Body of pancreas (tissue), 4 donors: ENCODE measurements at regions not wholly inside any gene's neighbourhood (a gene's known extent, or its start where the extent isn't known, plus 50 kb on each side); places are given as distances from the start of the nearest gene placed in this dataset.

Source experiments
- POLR2A ChIP-seq, 3 donors: fragments of 450-650 bp; IDR thresholded peaks; one replicate each; pipeline ENCODE4 v1.6.1; 2016; ENCODE audit warnings: antibody characterized with exemption in 3 of 3, mild to moderate bottlenecking in 2 of 3
- TF ChIP-seq, protein P1 (sequence below), 7 experiments: fragments of 450-650 bp in 4 of 7; fragments of 200-600 bp in 3 of 7; sonication (generic) in 3 of 7; IDR thresholded peaks; one replicate each; pipeline ENCODE4 v1.5.1; 2016 to 2019; ENCODE audit warnings: antibody characterized with exemption in 7 of 7

- TF ChIP-seq, protein P1, sequence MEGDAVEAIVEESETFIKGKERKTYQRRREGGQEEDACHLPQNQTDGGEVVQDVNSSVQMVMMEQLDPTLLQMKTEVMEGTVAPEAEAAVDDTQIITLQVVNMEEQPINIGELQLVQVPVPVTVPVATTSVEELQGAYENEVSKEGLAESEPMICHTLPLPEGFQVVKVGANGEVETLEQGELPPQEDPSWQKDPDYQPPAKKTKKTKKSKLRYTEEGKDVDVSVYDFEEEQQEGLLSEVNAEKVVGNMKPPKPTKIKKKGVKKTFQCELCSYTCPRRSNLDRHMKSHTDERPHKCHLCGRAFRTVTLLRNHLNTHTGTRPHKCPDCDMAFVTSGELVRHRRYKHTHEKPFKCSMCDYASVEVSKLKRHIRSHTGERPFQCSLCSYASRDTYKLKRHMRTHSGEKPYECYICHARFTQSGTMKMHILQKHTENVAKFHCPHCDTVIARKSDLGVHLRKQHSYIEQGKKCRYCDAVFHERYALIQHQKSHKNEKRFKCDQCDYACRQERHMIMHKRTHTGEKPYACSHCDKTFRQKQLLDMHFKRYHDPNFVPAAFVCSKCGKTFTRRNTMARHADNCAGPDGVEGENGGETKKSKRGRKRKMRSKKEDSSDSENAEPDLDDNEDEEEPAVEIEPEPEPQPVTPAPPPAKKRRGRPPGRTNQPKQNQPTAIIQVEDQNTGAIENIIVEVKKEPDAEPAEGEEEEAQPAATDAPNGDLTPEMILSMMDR (IDR thresholded peaks at IDR 0.05) = no peak
- no peak for TF ChIP-seq POLR2A (IDR thresholded peaks at IDR 0.05)
Measured at GRCh38 chr14:82886670-82887069, 1353.0 kb upstream of the SEL1L start.
